HG02763 (cell line): ENCODE measurements at regions not wholly inside any gene's neighbourhood (a gene's known extent, or its start where the extent isn't known, plus 50 kb on each side); places are given as distances from the start of the nearest gene placed in this dataset.
"Not testable (repeated sequence)": the region's sequence is repeated elsewhere in the genome, so short reads cannot be mapped to it uniquely, and the experiment has no call there.

Source experiments
- ATAC-seq: cut with Tn5 transposase; IDR thresholded peaks from one replicate; pipeline ENCODE4 v1.9.1; 2021; ENCODE audit warnings: mild to moderate bottlenecking, moderate library complexity; ENCODE audit not compliant: unreplicated experiment

GRCh38 chr5:27463446-27464149, 425.2 kb upstream of the CDH9 start:
- no peak for ATAC-seq

- no peak for ATAC-seq
Measured at GRCh38 chr5:27462936-27463335, 424.6 kb upstream of the CDH9 start.

- no peak for ATAC-seq
Measured at GRCh38 chr5:27458287-27458686, 419.9 kb upstream of the CDH9 start.

GRCh38 chr5:27451377-27451776, 413.0 kb upstream of the CDH9 start:
- no peak for ATAC-seq

GRCh38 chr5:27450607-27451006, 412.2 kb upstream of the CDH9 start:
- no peak for ATAC-seq

- ATAC-seq, result not testable (repeated sequence)
Measured at GRCh38 chr5:27439383-27439782, 401.0 kb upstream of the CDH9 start.

GRCh38 chr5:27437594-27438200, 399.3 kb upstream of the CDH9 start:
- ATAC-seq, result no peak

GRCh38 chr5:27434335-27434734, 395.9 kb upstream of the CDH9 start:
- no peak for ATAC-seq

GRCh38 chr5:27414099-27414498, 375.7 kb upstream of the CDH9 start:
- ATAC-seq, result no peak

- ATAC-seq, result no peak
Measured at GRCh38 chr5:27412384-27412783, 374.0 kb upstream of the CDH9 start.

GRCh38 chr5:27406020-27406419, 367.6 kb upstream of the CDH9 start:
- no peak for ATAC-seq

GRCh38 chr5:27403243-27403882, 365.0 kb upstream of the CDH9 start:
- no peak for ATAC-seq

- ATAC-seq, result no peak
Measured at GRCh38 chr5:27402828-27403227, 364.4 kb upstream of the CDH9 start.

GRCh38 chr5:27396998-27397397, 358.6 kb upstream of the CDH9 start:
- ATAC-seq, result no peak

- no peak for ATAC-seq
Measured at GRCh38 chr5:27392716-27393115, 354.3 kb upstream of the CDH9 start.

GRCh38 chr5:27389696-27390095, 351.3 kb upstream of the CDH9 start:
- ATAC-seq, result no peak

- ATAC-seq, result no peak
Measured at GRCh38 chr5:27388755-27389154, 350.4 kb upstream of the CDH9 start.

GRCh38 chr5:27387535-27388073, 349.2 kb upstream of the CDH9 start:
- ATAC-seq, result no peak

- no peak for ATAC-seq
Measured at GRCh38 chr5:27381686-27382085, 343.3 kb upstream of the CDH9 start.

GRCh38 chr5:27377626-27378025, 339.2 kb upstream of the CDH9 start:
- no peak for ATAC-seq

GRCh38 chr5:27353970-27354369, 315.6 kb upstream of the CDH9 start:
- ATAC-seq, result no peak

GRCh38 chr5:27353540-27353939, 315.2 kb upstream of the CDH9 start:
- ATAC-seq, result no peak
